ENCODE measurements at regions not wholly inside any gene's neighbourhood (a gene's known extent, or its start where the extent isn't known, plus 50 kb on each side); places are given as distances from the start of the nearest gene placed in this dataset.

- Histone ChIP-seq H3K23ac (ENCODE audit: insufficient read length, low read depth, low read length) (no peak overlapping the region), H4K91ac (ENCODE audit: insufficient read length, low read depth, low read length) (no peak overlapping the region), H3K23me2 (ENCODE audit: insufficient read length, low read depth, low read length, poor library complexity, severe bottlenecking) (no peaks in the 10 kb centered on the region), H3K9me3 (ENCODE audit: control insufficient read depth, low read depth, low read length) (no peaks in the 10 kb centered on the region), H3T11ph (ENCODE audit: low read length) (no peak overlapping the region), H4K5ac (ENCODE audit: insufficient read length, low read depth, low read length) (no peak overlapping the region), H3K27ac (ENCODE audit: insufficient read length, low read depth, low read length) (no peak overlapping the region), H2BK5ac (ENCODE audit: insufficient read length, low read length) (no peak overlapping the region), H2BK120ac (ENCODE audit: low read depth, low read length, poor library complexity, severe bottlenecking) (no peak overlapping the region), H3K4me1 (ENCODE audit: insufficient read depth, low read length) (no peaks in the 10 kb centered on the region), H3K4me2 (ENCODE audit: insufficient read depth, insufficient read length, low read length) (no peak overlapping the region), H3K79me2 (ENCODE audit: insufficient read depth, low read length) (no peaks in the 10 kb centered on the region), H2AFZ (ENCODE audit: low read length) (no peak overlapping the region), H3K4ac (ENCODE audit: low read depth, low read length) (no peak overlapping the region), H3K27me3 (ENCODE audit: insufficient read depth, low read length) (no peaks in the 10 kb centered on the region), H2BK12ac (ENCODE audit: insufficient read length, low read depth, low read length) (no peak overlapping the region), H3K14ac (ENCODE audit: insufficient read depth, low read length) (no peak overlapping the region), H3K18ac (ENCODE audit: insufficient read length, low read depth, low read length) (no peak overlapping the region), H2BK15ac (ENCODE audit: low read depth, low read length) (no peak overlapping the region), H2AK5ac (ENCODE audit: insufficient read length, low read length) (no peak overlapping the region), H4K20me1 (ENCODE audit: control insufficient read depth, insufficient read depth, insufficient read length) (no peaks in the 10 kb centered on the region), H2BK20ac (ENCODE audit: low read depth, low read length, poor library complexity, severe bottlenecking) (no peak overlapping the region), H3K9ac (ENCODE audit: extremely low read depth, insufficient read length, low read length) (no peak overlapping the region), H4K8ac (replicated peaks; ENCODE audit: insufficient read length, low read depth, low read length) (no peak overlapping the region), H3K79me1 (ENCODE audit: insufficient read depth, low read depth, low read length, poor library complexity, severe bottlenecking) (no peaks in the 10 kb centered on the region), H3K56ac (ENCODE audit: insufficient read length, low read depth, low read length) (no peak overlapping the region)
- TF ChIP-seq, protein P1, sequence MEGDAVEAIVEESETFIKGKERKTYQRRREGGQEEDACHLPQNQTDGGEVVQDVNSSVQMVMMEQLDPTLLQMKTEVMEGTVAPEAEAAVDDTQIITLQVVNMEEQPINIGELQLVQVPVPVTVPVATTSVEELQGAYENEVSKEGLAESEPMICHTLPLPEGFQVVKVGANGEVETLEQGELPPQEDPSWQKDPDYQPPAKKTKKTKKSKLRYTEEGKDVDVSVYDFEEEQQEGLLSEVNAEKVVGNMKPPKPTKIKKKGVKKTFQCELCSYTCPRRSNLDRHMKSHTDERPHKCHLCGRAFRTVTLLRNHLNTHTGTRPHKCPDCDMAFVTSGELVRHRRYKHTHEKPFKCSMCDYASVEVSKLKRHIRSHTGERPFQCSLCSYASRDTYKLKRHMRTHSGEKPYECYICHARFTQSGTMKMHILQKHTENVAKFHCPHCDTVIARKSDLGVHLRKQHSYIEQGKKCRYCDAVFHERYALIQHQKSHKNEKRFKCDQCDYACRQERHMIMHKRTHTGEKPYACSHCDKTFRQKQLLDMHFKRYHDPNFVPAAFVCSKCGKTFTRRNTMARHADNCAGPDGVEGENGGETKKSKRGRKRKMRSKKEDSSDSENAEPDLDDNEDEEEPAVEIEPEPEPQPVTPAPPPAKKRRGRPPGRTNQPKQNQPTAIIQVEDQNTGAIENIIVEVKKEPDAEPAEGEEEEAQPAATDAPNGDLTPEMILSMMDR (conservative IDR thresholded peaks at IDR 0.05) = no peak
- Mint-ChIP-seq H3K4me1 (peaks cover 0 to 3% of the 10 kb centered on the region in 2 experiments; a peak in 1 of 4 replicates), H3K36me3 (ENCODE audit: insufficient read depth in 1 of 3, low read depth in 3 of 3) (no peaks in the 10 kb centered on the region), H3K27ac (no peak overlapping the region), H3K27me3 (ENCODE audit: low read depth) (no peaks in the 10 kb centered on the region), H3K9me3 (no peaks in the 10 kb centered on the region), H3K4me3 (no peak overlapping the region)
- DNase-seq = no peak
- no CpG with 5 or more reads among the region's 3 CpGs for WGBS (ENCODE audit: extremely low coverage, insufficient read length, low lambda C conversion rate)
Measured at GRCh38 chr6:71395731-71396409, 107.3 kb downstream of the OGFRL1 start.
